Lower leg skin (tissue), 4 donors: ENCODE measurements at regions not wholly inside any gene's neighbourhood (a gene's known extent, or its start where the extent isn't known, plus 50 kb on each side); places are given as distances from the start of the nearest gene placed in this dataset.
A peak's percentile ranks its signal among the peaks of the same experiment; 100 is the strongest.

Experiments
- DNase-seq, 2 donors: peaks; one replicate each; pipeline ENCODE4 v3.0.0-alpha.2; 2019; ENCODE audit warnings: low spot score in 2 of 2
- H3K4me3 ChIP-seq: fragments of 200-600 bp; sonication (generic); 2 replicates; pipeline ENCODE4 v1.5.1; 2017; ENCODE audit warnings: mild to moderate bottlenecking, low read depth; ENCODE audit not compliant: poor library complexity, severe bottlenecking
- POLR2A ChIP-seq, 2 donors: fragments of 450-650 bp; IDR thresholded peaks; one replicate each; pipeline ENCODE4 v1.6.1; 2016 to 2017; ENCODE audit warnings: antibody characterized with exemption in 2 of 2, mild to moderate bottlenecking in 1 of 2, moderate library complexity in 1 of 2
- WGBS, 2 donors: methylation state at CpG; one replicate each; pipeline ENCODE4 v1.1.5; 2018; 5-methylcytosine and 5-hydroxymethylcytosine counted together
- intact Hi-C: fragments of 100-400 bp; cut with DNase I; formaldehyde crosslinking; loops from one replicate; pipeline ENCODE4 v1.15.0; 2023; ENCODE audit warnings: low total_unique reads
- TF ChIP-seq, protein P1 (sequence below), 3 donors: fragments of 450-650 bp; IDR thresholded peaks; one replicate each; pipeline ENCODE4 v1.5.1; 2016; ENCODE audit warnings: antibody characterized with exemption in 3 of 3, mild to moderate bottlenecking in 3 of 3, moderate library complexity in 2 of 3

- intact Hi-C loops = no loop called here
Observed at GRCh38 chr6:113306552-113307145, 550.5 kb upstream of the MARCKS start.

GRCh38 chr6:113308266-113308665 is 548.9 kb upstream of the MARCKS start:
- TF ChIP-seq, protein P1, sequence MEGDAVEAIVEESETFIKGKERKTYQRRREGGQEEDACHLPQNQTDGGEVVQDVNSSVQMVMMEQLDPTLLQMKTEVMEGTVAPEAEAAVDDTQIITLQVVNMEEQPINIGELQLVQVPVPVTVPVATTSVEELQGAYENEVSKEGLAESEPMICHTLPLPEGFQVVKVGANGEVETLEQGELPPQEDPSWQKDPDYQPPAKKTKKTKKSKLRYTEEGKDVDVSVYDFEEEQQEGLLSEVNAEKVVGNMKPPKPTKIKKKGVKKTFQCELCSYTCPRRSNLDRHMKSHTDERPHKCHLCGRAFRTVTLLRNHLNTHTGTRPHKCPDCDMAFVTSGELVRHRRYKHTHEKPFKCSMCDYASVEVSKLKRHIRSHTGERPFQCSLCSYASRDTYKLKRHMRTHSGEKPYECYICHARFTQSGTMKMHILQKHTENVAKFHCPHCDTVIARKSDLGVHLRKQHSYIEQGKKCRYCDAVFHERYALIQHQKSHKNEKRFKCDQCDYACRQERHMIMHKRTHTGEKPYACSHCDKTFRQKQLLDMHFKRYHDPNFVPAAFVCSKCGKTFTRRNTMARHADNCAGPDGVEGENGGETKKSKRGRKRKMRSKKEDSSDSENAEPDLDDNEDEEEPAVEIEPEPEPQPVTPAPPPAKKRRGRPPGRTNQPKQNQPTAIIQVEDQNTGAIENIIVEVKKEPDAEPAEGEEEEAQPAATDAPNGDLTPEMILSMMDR (IDR thresholded peaks at IDR 0.05) = no peak
- no peak for TF ChIP-seq POLR2A (IDR thresholded peaks at IDR 0.05)
- 89 to 98% methylated on average over 2 of the region's 2 CpGs for WGBS, 2 donors
- intact Hi-C loops = no loop called here

More at GRCh38 chr6:113306552-113307145, 550.5 kb upstream of the MARCKS start:
- 44 to 54% methylated on average over 5 of the region's 5 CpGs for WGBS, 2 donors
- peak; percentile 71 to 88 for DNase-seq
- TF ChIP-seq, protein P1 (IDR thresholded peaks at IDR 0.05) = peak in 1 of 3 donors; percentile 29
- no peak for TF ChIP-seq POLR2A (IDR thresholded peaks at IDR 0.05)
- H3K4me3 ChIP-seq = no peak overlapping the region

DNA sequence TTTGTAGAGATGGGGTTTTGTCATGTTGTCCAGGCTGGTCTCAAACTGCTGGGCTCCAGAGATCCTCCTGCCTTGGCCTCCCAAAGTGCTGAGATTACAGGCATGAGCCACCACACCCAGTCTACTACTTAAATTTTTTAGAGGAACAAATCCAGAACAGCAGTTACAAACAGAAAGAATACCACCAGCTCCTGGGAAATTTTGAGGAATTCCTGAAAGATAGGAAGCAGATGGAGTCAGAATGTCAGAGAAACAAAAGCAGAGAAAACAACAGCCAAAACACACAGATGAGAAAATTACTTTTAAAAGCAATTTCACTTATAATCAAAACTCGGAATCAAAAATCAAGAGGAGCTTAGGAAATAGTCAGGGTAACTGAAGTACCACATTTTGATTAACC is 543.3 kb upstream of the MARCKS start:
- TF ChIP-seq POLR2A (IDR thresholded peaks at IDR 0.05) = no peak
- TF ChIP-seq, protein P1 (IDR thresholded peaks at IDR 0.05) = no peak
- H3K4me3 ChIP-seq = no peak overlapping the region
- 67 to 70% methylated on average over 1 of the region's 1 CpG for WGBS, 2 donors
- no peak for DNase-seq
- intact Hi-C loops = no loop called here

More at GRCh38 chr6:113308266-113308665, 548.9 kb upstream of the MARCKS start:
- DNase-seq = no peak
- no peak overlapping the region for H3K4me3 ChIP-seq

- WGBS, 2 donors = 70 to 96% methylated on average over 1 of the region's 1 CpG
- DNase-seq = no peak
- intact Hi-C loops = no loop called here
- H3K4me3 ChIP-seq = no peak overlapping the region
- no peak for TF ChIP-seq POLR2A (IDR thresholded peaks at IDR 0.05)
- TF ChIP-seq, protein P1 (IDR thresholded peaks at IDR 0.05) = no peak
Observed at GRCh38 chr6:113315165-113315564, 542.0 kb upstream of the MARCKS start.

- no peak for DNase-seq
- intact Hi-C loops = no loop called here
- no peak overlapping the region for H3K4me3 ChIP-seq
- no peak for TF ChIP-seq POLR2A (IDR thresholded peaks at IDR 0.05)
- TF ChIP-seq, protein P1 (IDR thresholded peaks at IDR 0.05) = no peak
- WGBS, 2 donors = 26 to 40% methylated on average over 4 of the region's 4 CpGs
Observed at GRCh38 chr6:113315879-113316278, 541.3 kb upstream of the MARCKS start.

GRCh38 chr6:113317442-113317841 is 539.7 kb upstream of the MARCKS start:
- no peak overlapping the region for H3K4me3 ChIP-seq
- no peak for TF ChIP-seq POLR2A (IDR thresholded peaks at IDR 0.05)
- TF ChIP-seq, protein P1 (IDR thresholded peaks at IDR 0.05) = no peak
- DNase-seq = no peak
- 89 to 94% methylated on average over 2 of the region's 2 CpGs for WGBS, 2 donors
- intact Hi-C loops = no loop called here
